Activated B cell treated with CpG ODN at 0.5 μM for 24 hours (primary cell): ENCODE measurements at regions not wholly inside any gene's neighbourhood (a gene's known extent, or its start where the extent isn't known, plus 50 kb on each side); places are given as distances from the start of the nearest gene placed in this dataset.

ENCODE experiments used
- ATAC-seq: fragments of 200-7000 bp; cut with Tn5 transposase; one replicate; pipeline ENCODE4 v1.10.0; 2021; ENCODE audit warnings: low read depth, mild to moderate bottlenecking, moderate library complexity
- CTCF ChIA-PET: fragments of 350-600 bp; sonication (Branson Sonifier 250); formaldehyde crosslinking; loops from one replicate; lab custom pipeline; 2021; ENCODE audit warnings: antibody characterized with exemption; lab: Charles Lee
- POLR2A ChIA-PET: fragments of 350-600 bp; sonication (Branson Sonifier 250); formaldehyde crosslinking; loops from one replicate; lab custom pipeline; 2021; ENCODE audit warnings: antibody characterized with exemption; lab: Charles Lee
- DNase-seq: peaks from one replicate; pipeline ENCODE4 v3.0.0; 2022
- H3K27ac Mint-ChIP-seq: one replicate; pipeline ENCODE4 v1.8.0; 2020; ENCODE audit warnings: mixed read lengths
- H3K27me3 Mint-ChIP-seq: one replicate; pipeline ENCODE4 v1.8.0; 2021; ENCODE audit warnings: mixed read lengths
- H3K36me3 Mint-ChIP-seq: one replicate; pipeline ENCODE4 v1.8.0; 2021; ENCODE audit warnings: low read depth, mixed read lengths
- H3K4me1 Mint-ChIP-seq: one replicate; pipeline ENCODE4 v1.8.0; 2021; ENCODE audit warnings: mixed read lengths
- H3K4me3 Mint-ChIP-seq: one replicate; pipeline ENCODE4 v1.8.0; 2020; ENCODE audit warnings: mild to moderate bottlenecking, mixed read lengths
- H3K9me3 Mint-ChIP-seq: one replicate; pipeline ENCODE4 v1.8.0; 2020; ENCODE audit warnings: mixed read lengths
- CTCF ChIP-seq: fragments of 200-600 bp; IDR thresholded peaks from one replicate; pipeline ENCODE4 v1.8.0; 2022; ENCODE audit warnings: antibody characterized with exemption, mild to moderate bottlenecking
- intact Hi-C: fragments of 100-400 bp; cut with micrococcal nuclease; formaldehyde crosslinking; loops from one replicate; pipeline ENCODE4 v1.15.1; 2024

- no peak overlapping the region for H3K27ac Mint-ChIP-seq
- H3K4me1 Mint-ChIP-seq, result no peaks in the 10 kb centered on the region
- CTCF ChIA-PET, result no interaction called here
- intact Hi-C loops, result no loop called here
- DNase-seq (no peak), ATAC-seq (no peak)
- no peaks in the 10 kb centered on the region for H3K36me3 Mint-ChIP-seq
- no peak overlapping the region for H3K4me3 Mint-ChIP-seq
- H3K27me3 Mint-ChIP-seq, result no peaks in the 10 kb centered on the region
- POLR2A ChIA-PET, result no interaction called here
- TF ChIP-seq CTCF, result no peak
- H3K9me3 Mint-ChIP-seq, result peaks cover 3% of the 10 kb centered on the region
Observed at GRCh38 chr3:78497021-78497420, 1270.8 kb downstream of the ROBO1 start.

GRCh38 chr3:78497767-78498166 is 1270.0 kb downstream of the ROBO1 start:
- ATAC-seq, result no peak
- POLR2A ChIA-PET, result no interaction called here
- CTCF ChIA-PET, result no interaction called here
- Mint-ChIP-seq H3K27me3 (no peaks in the 10 kb centered on the region), H3K27ac (no peak overlapping the region), H3K4me1 (no peaks in the 10 kb centered on the region), H3K36me3 (no peaks in the 10 kb centered on the region), H3K9me3 (peaks cover 5% of the 10 kb centered on the region), H3K4me3 (no peak overlapping the region)
- intact Hi-C loops, result no loop called here
- no peak for TF ChIP-seq CTCF
- DNase-seq, result no peak

GRCh38 chr3:78506061-78506460 is 1261.7 kb downstream of the ROBO1 start:
- POLR2A ChIA-PET, result no interaction called here
- ATAC-seq, result no peak

GRCh38 chr3:78506581-78507195 is 1261.1 kb downstream of the ROBO1 start:
- H3K4me1 Mint-ChIP-seq, result no peaks in the 10 kb centered on the region
- no peak overlapping the region for H3K4me3 Mint-ChIP-seq
- no peak for TF ChIP-seq CTCF
- ATAC-seq (no peak), DNase-seq (no peak)
- H3K36me3 Mint-ChIP-seq, result no peaks in the 10 kb centered on the region
- H3K27me3 Mint-ChIP-seq, result no peaks in the 10 kb centered on the region
- H3K27ac Mint-ChIP-seq, result no peak overlapping the region
- POLR2A ChIA-PET, result no interaction called here
- intact Hi-C loops, result no loop called here
- H3K9me3 Mint-ChIP-seq, result peaks cover 6% of the 10 kb centered on the region
- CTCF ChIA-PET, result no interaction called here

More at GRCh38 chr3:78506061-78506460, 1261.7 kb downstream of the ROBO1 start:
- Mint-ChIP-seq H3K4me1 (no peaks in the 10 kb centered on the region), H3K27me3 (no peaks in the 10 kb centered on the region), H3K9me3 (peaks cover 6% of the 10 kb centered on the region), H3K27ac (no peak overlapping the region), H3K4me3 (no peak overlapping the region), H3K36me3 (no peaks in the 10 kb centered on the region)
- no peak for TF ChIP-seq CTCF
- no peak for DNase-seq
- intact Hi-C loops, result no loop called here
- CTCF ChIA-PET, result no interaction called here

- DNase-seq (no peak), ATAC-seq (no peak)
- H3K9me3 Mint-ChIP-seq, result peaks cover 6% of the 10 kb centered on the region
- H3K27me3 Mint-ChIP-seq, result no peaks in the 10 kb centered on the region
- no peaks in the 10 kb centered on the region for H3K36me3 Mint-ChIP-seq
- CTCF ChIA-PET, result no interaction called here
- H3K4me1 Mint-ChIP-seq, result no peaks in the 10 kb centered on the region
- no peak for TF ChIP-seq CTCF
- intact Hi-C loops, result no loop called here
- POLR2A ChIA-PET, result no interaction called here
- H3K4me3 Mint-ChIP-seq, result no peak overlapping the region
- H3K27ac Mint-ChIP-seq, result no peak overlapping the region
Observed at GRCh38 chr3:78507196-78507984, 1260.4 kb downstream of the ROBO1 start.
